ENCODE measurements at regions not wholly inside any gene's neighbourhood (a gene's known extent, or its start where the extent isn't known, plus 50 kb on each side); places are given as distances from the start of the nearest gene placed in this dataset.

GRCh38 chr17:13442361-13442760 is 159.4 kb downstream of the HS3ST3A1 start:
- no peak for DNase-seq (ENCODE audit: low read depth)
- H3K4me3 ChIP-seq (ENCODE audit: control insufficient read depth, low read depth, low read length): no peak overlapping the region
- no peak for TF ChIP-seq CTCF (conservative IDR thresholded peaks at IDR 0.05; ENCODE audit: control insufficient read depth, insufficient read depth, low read depth, low read length)

GRCh38 chr17:13441873-13442272 is 159.9 kb downstream of the HS3ST3A1 start:
- no peak overlapping the region for H3K4me3 ChIP-seq (ENCODE audit: control insufficient read depth, low read depth, low read length)
- DNase-seq (ENCODE audit: low read depth): no peak
- TF ChIP-seq CTCF (conservative IDR thresholded peaks at IDR 0.05; ENCODE audit: control insufficient read depth, insufficient read depth, low read depth, low read length): no peak

- DNase-seq (ENCODE audit: low read depth): peak; percentile 53
- no peak for TF ChIP-seq CTCF (conservative IDR thresholded peaks at IDR 0.05; ENCODE audit: control insufficient read depth, insufficient read depth, low read depth, low read length)
- no peak overlapping the region for H3K4me3 ChIP-seq (ENCODE audit: control insufficient read depth, low read depth, low read length)
Measured at GRCh38 chr17:13437966-13438779, 163.6 kb downstream of the HS3ST3A1 start.

- DNase-seq (ENCODE audit: low read depth): no peak
- TF ChIP-seq CTCF (conservative IDR thresholded peaks at IDR 0.05; ENCODE audit: control insufficient read depth, insufficient read depth, low read depth, low read length): no peak
- H3K4me3 ChIP-seq (ENCODE audit: control insufficient read depth, low read depth, low read length): no peak overlapping the region
Measured at GRCh38 chr17:13435230-13435629, 166.5 kb downstream of the HS3ST3A1 start.

GRCh38 chr17:13429201-13429600 is 172.5 kb downstream of the HS3ST3A1 start:
- H3K4me3 ChIP-seq (ENCODE audit: control insufficient read depth, low read depth, low read length): no peak overlapping the region
- TF ChIP-seq CTCF (conservative IDR thresholded peaks at IDR 0.05; ENCODE audit: control insufficient read depth, insufficient read depth, low read depth, low read length): no peak
- peak; percentile 97 for DNase-seq (ENCODE audit: low read depth)

- no peak for TF ChIP-seq CTCF (conservative IDR thresholded peaks at IDR 0.05; ENCODE audit: control insufficient read depth, insufficient read depth, low read depth, low read length)
- DNase-seq (ENCODE audit: low read depth): peak; percentile 79
- no peak overlapping the region for H3K4me3 ChIP-seq (ENCODE audit: control insufficient read depth, low read depth, low read length)
Measured at GRCh38 chr17:13428611-13429042, 173.1 kb downstream of the HS3ST3A1 start.

All from fibroblast of mammary gland (primary cell).